Sigmoid colon (tissue), 4 donors: ENCODE measurements at regions not wholly inside any gene's neighbourhood (a gene's known extent, or its start where the extent isn't known, plus 50 kb on each side); places are given as distances from the start of the nearest gene placed in this dataset.

Source experiments
- EP300 ChIP-seq, 4 donors: sonication (generic); formaldehyde crosslinking; IDR thresholded peaks; one replicate each; pipeline ENCODE4 v1.6.1; 2017; ENCODE audit warnings: antibody characterized with exemption in 4 of 4
- POLR2A ChIP-seq, 2 donors: fragments of 450-650 bp; IDR thresholded peaks; one replicate each; pipeline ENCODE4 v1.6.1; 2016; ENCODE audit warnings: antibody characterized with exemption in 2 of 2, mild to moderate bottlenecking in 2 of 2, moderate library complexity in 2 of 2
- POLR2AphosphoS5 ChIP-seq, 4 donors: sonication (generic); formaldehyde crosslinking; IDR thresholded peaks; one replicate each; pipeline ENCODE4 v1.6.1; 2017; ENCODE audit warnings: antibody characterized with exemption in 4 of 4
- TF ChIP-seq, protein P1 (sequence below), 4 experiments: fragments of 450-650 bp in 3 of 4; fragments of 200-600 bp in 1 of 4; IDR thresholded peaks; one replicate each; pipeline ENCODE4 v1.5.1; 2016 to 2019; ENCODE audit warnings: antibody characterized with exemption in 4 of 4, mild to moderate bottlenecking in 3 of 4, moderate library complexity in 2 of 4

DNA sequence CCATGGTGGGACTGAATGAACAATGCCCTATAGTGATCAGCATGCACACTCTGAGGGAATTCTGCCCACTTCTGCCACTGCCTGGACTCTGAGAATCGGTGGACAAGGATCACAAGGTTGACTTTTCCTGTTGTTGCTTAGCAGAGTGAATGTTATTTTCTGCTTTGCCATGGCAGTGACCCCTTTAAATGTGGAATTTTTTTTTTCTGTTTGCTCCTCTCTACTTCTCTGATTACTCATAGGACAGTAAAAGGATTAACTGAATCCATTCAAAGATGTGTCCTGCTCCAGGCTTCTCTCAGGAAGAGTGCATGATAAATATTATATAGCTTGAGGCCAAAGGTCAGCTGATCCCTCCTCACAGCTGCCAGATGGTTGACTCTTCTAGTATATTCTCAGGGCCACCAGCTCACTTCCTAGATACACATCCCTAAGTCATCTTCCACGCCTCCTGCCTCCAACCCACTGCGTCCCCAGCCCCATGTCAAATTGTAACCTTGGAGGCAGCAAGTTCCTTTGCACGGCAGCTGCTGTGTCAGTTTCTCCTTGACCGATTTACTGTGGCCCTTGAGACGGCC, 74.0 kb upstream of the RALGPS2 start:
- TF ChIP-seq, protein P1, sequence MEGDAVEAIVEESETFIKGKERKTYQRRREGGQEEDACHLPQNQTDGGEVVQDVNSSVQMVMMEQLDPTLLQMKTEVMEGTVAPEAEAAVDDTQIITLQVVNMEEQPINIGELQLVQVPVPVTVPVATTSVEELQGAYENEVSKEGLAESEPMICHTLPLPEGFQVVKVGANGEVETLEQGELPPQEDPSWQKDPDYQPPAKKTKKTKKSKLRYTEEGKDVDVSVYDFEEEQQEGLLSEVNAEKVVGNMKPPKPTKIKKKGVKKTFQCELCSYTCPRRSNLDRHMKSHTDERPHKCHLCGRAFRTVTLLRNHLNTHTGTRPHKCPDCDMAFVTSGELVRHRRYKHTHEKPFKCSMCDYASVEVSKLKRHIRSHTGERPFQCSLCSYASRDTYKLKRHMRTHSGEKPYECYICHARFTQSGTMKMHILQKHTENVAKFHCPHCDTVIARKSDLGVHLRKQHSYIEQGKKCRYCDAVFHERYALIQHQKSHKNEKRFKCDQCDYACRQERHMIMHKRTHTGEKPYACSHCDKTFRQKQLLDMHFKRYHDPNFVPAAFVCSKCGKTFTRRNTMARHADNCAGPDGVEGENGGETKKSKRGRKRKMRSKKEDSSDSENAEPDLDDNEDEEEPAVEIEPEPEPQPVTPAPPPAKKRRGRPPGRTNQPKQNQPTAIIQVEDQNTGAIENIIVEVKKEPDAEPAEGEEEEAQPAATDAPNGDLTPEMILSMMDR (IDR thresholded peaks at IDR 0.05), result no peak
- no peak for TF ChIP-seq POLR2AphosphoS5 (IDR thresholded peaks at IDR 0.05)
- no peak for TF ChIP-seq EP300 (IDR thresholded peaks at IDR 0.05)
- TF ChIP-seq POLR2A (IDR thresholded peaks at IDR 0.05), result no peak
